ENCODE measurements at regions not wholly inside any gene's neighbourhood (a gene's known extent, or its start where the extent isn't known, plus 50 kb on each side); places are given as distances from the start of the nearest gene placed in this dataset.

- no peak for TF ChIP-seq CTCF (IDR thresholded peaks at IDR 0.05)
- TF ChIP-seq POLR2A (IDR thresholded peaks at IDR 0.05), result no peak
- Histone ChIP-seq H3K36me3 (no peaks in the 10 kb centered on the region), H3K27me3 (no peaks in the 10 kb centered on the region), H3K9me3 (peaks cover 0 to 6% (median 0%) of the 10 kb centered on the region in 4 donors), H3K4me3 (no peak overlapping the region), H3K27ac (peak overlapping the region in 1 of 3 donors; percentile 39), H3K4me1 (peaks cover 0 to 11% (median 0%) of the 10 kb centered on the region in 4 donors)
- DNase-seq, result no peak
- intact Hi-C loops (cut with DNase I), result no loop called here
- peak in 3 of 4 donors; percentile 8 to 41 (median 39) for ATAC-seq
- WGBS (ENCODE audit: insufficient coverage, low coverage, low lambda C conversion rate, missing lambda C conversion rate), result 56% methylated on average over 8 of the region's 8 CpGs
These were observed 138.2 kb upstream of the ERCC4 start for GRCh38 chr16:13781575-13782338.

DNA sequence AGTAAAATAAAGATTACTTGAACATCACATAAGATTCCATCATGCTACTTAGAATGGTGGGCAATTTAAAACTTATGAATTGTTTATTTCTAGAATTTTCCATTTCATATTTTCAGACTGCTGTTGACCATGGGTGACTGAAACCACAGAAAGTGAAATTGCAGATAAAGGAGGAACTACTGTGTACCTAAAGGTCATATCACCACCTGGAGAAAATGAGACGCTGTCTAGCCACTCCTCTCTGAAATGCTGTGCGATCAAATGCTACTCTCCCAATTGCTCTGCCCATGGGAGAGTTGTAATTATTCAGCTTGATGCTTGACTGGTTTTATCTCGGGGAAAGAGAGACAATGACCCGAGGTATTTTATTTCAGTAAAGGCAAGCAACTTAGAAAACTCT, 128.9 kb upstream of the ERCC4 start:
- Histone ChIP-seq H3K27ac (no peak overlapping the region), H3K36me3 (no peaks in the 10 kb centered on the region), H3K4me3 (no peak overlapping the region), H3K9me3 (no peaks in the 10 kb centered on the region), H3K27me3 (no peaks in the 10 kb centered on the region), H3K4me1 (peaks cover 0 to 35% (median 17%) of the 10 kb centered on the region in 4 donors)
- TF ChIP-seq POLR2A (IDR thresholded peaks at IDR 0.05) (no peak), CTCF (IDR thresholded peaks at IDR 0.05) (no peak)
- no peak for DNase-seq
- intact Hi-C loops (cut with DNase I), result no loop called here
- no peak for ATAC-seq
- WGBS (ENCODE audit: insufficient coverage, low coverage, low lambda C conversion rate, missing lambda C conversion rate), result 86% methylated on average over 4 of the region's 4 CpGs

GRCh38 chr16:13793841-13794409, 126.0 kb upstream of the ERCC4 start:
- peak; percentile 45 to 63 (median 48) for DNase-seq
- ATAC-seq, result peak; percentile 61 to 76 (median 65)
- no peaks in the 10 kb centered on the region for H3K27me3 ChIP-seq
- H3K9me3 ChIP-seq, result no peaks in the 10 kb centered on the region
- H3K36me3 ChIP-seq, result no peaks in the 10 kb centered on the region
- peak overlapping the region in 2 of 3 donors; percentile 65 to 66 for H3K27ac ChIP-seq
- H3K4me3 ChIP-seq, result no peak overlapping the region
- intact Hi-C loops (cut with DNase I), result no loop called here
- WGBS (ENCODE audit: insufficient coverage, low coverage, low lambda C conversion rate, missing lambda C conversion rate), result 18% methylated on average over 3 of the region's 3 CpGs
- H3K4me1 ChIP-seq, result peaks cover 0 to 36% (median 18%) of the 10 kb centered on the region in 4 donors
- TF ChIP-seq POLR2A (IDR thresholded peaks at IDR 0.05) (no peak), CTCF (IDR thresholded peaks at IDR 0.05) (no peak)

GRCh38 chr16:13795131-13795530, 124.8 kb upstream of the ERCC4 start:
- Histone ChIP-seq H3K4me3 (no peak overlapping the region), H3K27me3 (no peaks in the 10 kb centered on the region), H3K27ac (peak overlapping the region in 1 of 3 donors; percentile 66), H3K4me1 (peaks cover 0 to 36% (median 18%) of the 10 kb centered on the region in 4 donors), H3K36me3 (no peaks in the 10 kb centered on the region), H3K9me3 (no peaks in the 10 kb centered on the region)
- peak in 1 of 3 donors; percentile 65 for DNase-seq
- TF ChIP-seq POLR2A (IDR thresholded peaks at IDR 0.05) (peak; percentile 13), CTCF (IDR thresholded peaks at IDR 0.05) (peak in 1 of 4 donors; percentile 8)
- ATAC-seq, result peak; percentile 83 to 90 (median 86)
- 12% methylated on average over 3 of the region's 3 CpGs for WGBS (ENCODE audit: insufficient coverage, low coverage, low lambda C conversion rate, missing lambda C conversion rate)
- intact Hi-C loops (cut with DNase I), result no loop called here

Data from right lobe of liver (tissue), 6 donors.